ENCODE measurements at regions not wholly inside any gene's neighbourhood (a gene's known extent, or its start where the extent isn't known, plus 50 kb on each side); places are given as distances from the start of the nearest gene placed in this dataset.
"Not testable (repeated sequence)": the region's sequence is repeated elsewhere in the genome, so short reads cannot be mapped to it uniquely, and the experiment has no call there.

DNA sequence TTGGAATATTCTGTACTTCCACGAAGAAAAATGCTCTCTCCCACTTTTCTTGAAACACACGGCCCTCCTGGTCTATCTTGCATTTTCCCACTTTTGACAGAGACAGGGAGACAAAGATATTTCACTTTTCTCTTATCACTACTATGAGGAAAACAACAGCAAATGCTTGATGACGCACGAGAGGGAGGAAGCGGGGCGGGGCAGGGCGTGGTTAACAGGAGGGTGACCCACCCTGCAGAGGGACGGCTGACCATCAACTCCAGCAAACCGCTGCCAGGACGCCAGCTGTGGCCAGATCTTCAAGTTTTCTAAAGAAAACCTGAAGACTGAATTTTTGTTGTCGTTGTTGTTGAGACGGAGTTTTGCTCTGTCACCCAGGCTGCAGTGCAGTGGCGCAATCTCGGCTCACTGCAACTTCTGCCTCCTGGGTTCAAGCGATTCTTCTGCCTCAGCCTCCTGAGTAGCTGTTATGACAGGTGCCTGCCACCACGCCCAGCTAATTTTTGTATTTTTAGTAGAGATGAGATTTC, 63.8 kb downstream of the NSUN5 start:
- not testable (repeated sequence) for H3K4me2 ChIP-seq (ENCODE audit: low read length); H3K4me1 ChIP-seq (ENCODE audit: control insufficient read depth, insufficient read depth, low read length)

GRCh38 chr7:73234994-73235717, 73.5 kb downstream of the NSUN5 start:
- peak overlapping the region; percentile 55 for H3K4me3 ChIP-seq (ENCODE audit: low read length)
- not testable (repeated sequence) for H3K4me1 ChIP-seq (ENCODE audit: control insufficient read depth, insufficient read depth, low read length); H3K36me3 ChIP-seq (ENCODE audit: insufficient read depth, low read length)

More for the DNA sequence above, 63.8 kb downstream of the NSUN5 start:
- H3K36me3 ChIP-seq (ENCODE audit: insufficient read depth, low read length); H3K9ac ChIP-seq (ENCODE audit: low read depth, low read length); H3K4me3 ChIP-seq (ENCODE audit: low read length); H3K9me3 ChIP-seq (replicated peaks; ENCODE audit: low read length); H3K27me3 ChIP-seq (ENCODE audit: control insufficient read depth, insufficient read depth, low read length): not testable (repeated sequence)

GRCh38 chr7:73225745-73226144, 82.9 kb downstream of the NSUN5 start:
- H3K4me2 ChIP-seq (ENCODE audit: low read length) = not testable (repeated sequence)

More at GRCh38 chr7:73234994-73235717, 73.5 kb downstream of the NSUN5 start:
- not testable (repeated sequence) for H3K9me3 ChIP-seq (replicated peaks; ENCODE audit: low read length); H3K27me3 ChIP-seq (ENCODE audit: control insufficient read depth, insufficient read depth, low read length); H3K9ac ChIP-seq (ENCODE audit: low read depth, low read length)
- H3K4me2 ChIP-seq (ENCODE audit: low read length) = peak overlapping the region; percentile 69

DNA sequence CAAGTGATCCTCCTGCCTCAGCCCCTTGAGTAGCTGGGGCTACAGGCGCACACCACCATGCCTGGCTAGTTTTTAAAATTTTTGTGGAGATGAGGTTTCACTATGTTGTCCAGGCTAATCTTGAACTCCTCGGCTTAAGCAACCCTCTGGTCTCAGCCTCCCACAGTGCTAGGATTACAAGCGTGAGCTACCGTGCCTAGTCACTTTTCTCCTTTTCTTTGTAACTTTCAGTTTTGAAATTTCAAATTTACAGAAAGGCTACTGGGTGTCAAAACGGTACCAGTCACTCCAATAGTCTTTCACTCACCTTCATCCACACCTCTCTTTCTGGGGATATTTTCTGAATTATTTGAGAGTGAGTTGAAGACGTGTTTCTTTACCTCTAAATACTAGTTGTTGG, 86.9 kb downstream of the NSUN5 start:
- not testable (repeated sequence) for H3K9ac ChIP-seq (ENCODE audit: low read depth, low read length); H3K4me1 ChIP-seq (ENCODE audit: control insufficient read depth, insufficient read depth, low read length); H3K36me3 ChIP-seq (ENCODE audit: insufficient read depth, low read length); H3K4me2 ChIP-seq (ENCODE audit: low read length); H3K27me3 ChIP-seq (ENCODE audit: control insufficient read depth, insufficient read depth, low read length); H3K9me3 ChIP-seq (replicated peaks; ENCODE audit: low read length); H3K4me3 ChIP-seq (ENCODE audit: low read length)

More at GRCh38 chr7:73225745-73226144, 82.9 kb downstream of the NSUN5 start:
- H3K9ac ChIP-seq (ENCODE audit: low read depth, low read length); H3K27me3 ChIP-seq (ENCODE audit: control insufficient read depth, insufficient read depth, low read length); H3K4me1 ChIP-seq (ENCODE audit: control insufficient read depth, insufficient read depth, low read length); H3K9me3 ChIP-seq (replicated peaks; ENCODE audit: low read length); H3K36me3 ChIP-seq (ENCODE audit: insufficient read depth, low read length); H3K4me3 ChIP-seq (ENCODE audit: low read length): not testable (repeated sequence)

GRCh38 chr7:73220766-73221370, 87.8 kb downstream of the NSUN5 start:
- H3K27me3 ChIP-seq (ENCODE audit: control insufficient read depth, insufficient read depth, low read length); H3K4me2 ChIP-seq (ENCODE audit: low read length); H3K9me3 ChIP-seq (replicated peaks; ENCODE audit: low read length); H3K4me3 ChIP-seq (ENCODE audit: low read length); H3K9ac ChIP-seq (ENCODE audit: low read depth, low read length); H3K4me1 ChIP-seq (ENCODE audit: control insufficient read depth, insufficient read depth, low read length); H3K36me3 ChIP-seq (ENCODE audit: insufficient read depth, low read length): not testable (repeated sequence)

- not testable (repeated sequence) for H3K4me2 ChIP-seq (ENCODE audit: low read length); H3K27me3 ChIP-seq (ENCODE audit: control insufficient read depth, insufficient read depth, low read length); H3K4me1 ChIP-seq (ENCODE audit: control insufficient read depth, insufficient read depth, low read length); H3K36me3 ChIP-seq (ENCODE audit: insufficient read depth, low read length); H3K4me3 ChIP-seq (ENCODE audit: low read length); H3K9me3 ChIP-seq (replicated peaks; ENCODE audit: low read length); H3K9ac ChIP-seq (ENCODE audit: low read depth, low read length)
Measured at GRCh38 chr7:73220357-73220756, 88.3 kb downstream of the NSUN5 start.

DNA sequence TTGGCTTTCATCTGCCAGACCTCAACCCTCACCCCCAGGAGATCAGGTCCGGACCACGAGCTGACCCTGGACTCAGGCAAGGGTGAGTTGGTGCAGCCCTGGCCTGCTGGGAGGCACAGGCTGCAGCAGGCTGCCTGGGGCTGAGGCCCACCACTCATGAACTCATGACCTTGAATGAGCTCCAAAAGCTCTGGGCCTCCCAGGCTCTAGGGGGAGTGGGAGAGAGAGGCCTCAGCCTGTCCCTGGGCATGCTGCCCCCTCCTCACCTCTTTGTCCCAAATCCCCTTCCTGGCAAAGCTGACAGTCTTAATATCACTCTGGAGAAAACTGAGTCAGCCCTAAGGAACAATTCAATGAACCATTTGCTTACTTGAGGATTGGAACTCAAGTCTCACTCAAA, 89.8 kb downstream of the NSUN5 start:
- H3K4me3 ChIP-seq (ENCODE audit: low read length); H3K36me3 ChIP-seq (ENCODE audit: insufficient read depth, low read length); H3K9ac ChIP-seq (ENCODE audit: low read depth, low read length); H3K27me3 ChIP-seq (ENCODE audit: control insufficient read depth, insufficient read depth, low read length); H3K9me3 ChIP-seq (replicated peaks; ENCODE audit: low read length); H3K4me1 ChIP-seq (ENCODE audit: control insufficient read depth, insufficient read depth, low read length); H3K4me2 ChIP-seq (ENCODE audit: low read length): not testable (repeated sequence)

- H3K9me3 ChIP-seq (replicated peaks; ENCODE audit: low read length); H3K4me1 ChIP-seq (ENCODE audit: control insufficient read depth, insufficient read depth, low read length); H3K4me3 ChIP-seq (ENCODE audit: low read length); H3K36me3 ChIP-seq (ENCODE audit: insufficient read depth, low read length); H3K27me3 ChIP-seq (ENCODE audit: control insufficient read depth, insufficient read depth, low read length); H3K4me2 ChIP-seq (ENCODE audit: low read length); H3K9ac ChIP-seq (ENCODE audit: low read depth, low read length): not testable (repeated sequence)
Measured at GRCh38 chr7:73216046-73216675, 92.5 kb downstream of the NSUN5 start.

- not testable (repeated sequence) for H3K9ac ChIP-seq (ENCODE audit: low read depth, low read length); H3K36me3 ChIP-seq (ENCODE audit: insufficient read depth, low read length); H3K4me3 ChIP-seq (ENCODE audit: low read length); H3K9me3 ChIP-seq (replicated peaks; ENCODE audit: low read length); H3K27me3 ChIP-seq (ENCODE audit: control insufficient read depth, insufficient read depth, low read length); H3K4me2 ChIP-seq (ENCODE audit: low read length); H3K4me1 ChIP-seq (ENCODE audit: control insufficient read depth, insufficient read depth, low read length)
Measured at GRCh38 chr7:73215232-73215631, 93.4 kb downstream of the NSUN5 start.

GRCh38 chr7:73214471-73214870, 94.2 kb downstream of the NSUN5 start:
- H3K36me3 ChIP-seq (ENCODE audit: insufficient read depth, low read length); H3K4me3 ChIP-seq (ENCODE audit: low read length); H3K9ac ChIP-seq (ENCODE audit: low read depth, low read length); H3K9me3 ChIP-seq (replicated peaks; ENCODE audit: low read length); H3K27me3 ChIP-seq (ENCODE audit: control insufficient read depth, insufficient read depth, low read length); H3K4me2 ChIP-seq (ENCODE audit: low read length); H3K4me1 ChIP-seq (ENCODE audit: control insufficient read depth, insufficient read depth, low read length): not testable (repeated sequence)

- H3K4me2 ChIP-seq (ENCODE audit: low read length); H3K9ac ChIP-seq (ENCODE audit: low read depth, low read length); H3K4me3 ChIP-seq (ENCODE audit: low read length); H3K27me3 ChIP-seq (ENCODE audit: control insufficient read depth, insufficient read depth, low read length); H3K36me3 ChIP-seq (ENCODE audit: insufficient read depth, low read length); H3K4me1 ChIP-seq (ENCODE audit: control insufficient read depth, insufficient read depth, low read length); H3K9me3 ChIP-seq (replicated peaks; ENCODE audit: low read length): not testable (repeated sequence)
Measured at GRCh38 chr7:73213076-73213475, 95.5 kb downstream of the NSUN5 start.

DNA sequence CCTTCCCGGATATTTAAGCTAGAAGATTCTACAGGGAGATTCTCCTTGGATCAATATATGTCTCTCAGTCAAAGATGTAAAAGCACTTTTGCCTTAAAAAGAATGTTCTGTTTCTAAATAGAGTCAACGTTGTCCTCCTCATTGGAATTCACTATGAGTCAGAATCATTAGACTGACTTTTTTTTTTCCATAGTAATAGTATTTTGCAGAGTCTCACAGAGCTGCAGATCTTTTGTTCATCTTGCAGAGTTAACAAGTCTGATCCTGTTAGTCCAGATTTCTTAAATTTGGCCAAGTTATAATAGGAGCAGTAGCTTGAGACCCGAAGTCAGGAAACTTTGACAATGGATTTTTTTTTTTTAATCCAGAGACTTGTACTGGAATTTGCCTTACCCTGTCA, 103.0 kb downstream of the NSUN5 start:
- not testable (repeated sequence) for H3K36me3 ChIP-seq (ENCODE audit: insufficient read depth, low read length); H3K9me3 ChIP-seq (replicated peaks; ENCODE audit: low read length); H3K4me3 ChIP-seq (ENCODE audit: low read length); H3K4me2 ChIP-seq (ENCODE audit: low read length); H3K27me3 ChIP-seq (ENCODE audit: control insufficient read depth, insufficient read depth, low read length); H3K9ac ChIP-seq (ENCODE audit: low read depth, low read length); H3K4me1 ChIP-seq (ENCODE audit: control insufficient read depth, insufficient read depth, low read length)

Data from skeletal muscle satellite cell (primary cell).